ENCODE measurements at regions not wholly inside any gene's neighbourhood (a gene's known extent, or its start where the extent isn't known, plus 50 kb on each side); places are given as distances from the start of the nearest gene placed in this dataset.
"Not testable (repeated sequence)": the region's sequence is repeated elsewhere in the genome, so short reads cannot be mapped to it uniquely, and the experiment has no call there.

GRCh38 chr16:10256784-10257641 is 74.8 kb upstream of the GRIN2A start:
- H3K27me3 ChIP-seq (ENCODE audit: control insufficient read depth, extremely low read depth, insufficient read depth, low read length): no peaks in the 10 kb centered on the region
- H2AFZ ChIP-seq (ENCODE audit: control insufficient read depth, low read length): peak overlapping the region; percentile 4
- no peaks in the 10 kb centered on the region for H3K9me3 ChIP-seq (ENCODE audit: control insufficient read depth, low read depth, low read length)
- no peak for DNase-seq (ENCODE audit: low read depth, low spot score)
- dilution Hi-C loops (cut with MboI; ENCODE audit: extremely low pct_ligation_motif_present, low sequenced_read_pairs): no loop called here
- no peaks in the 10 kb centered on the region for H3K79me2 ChIP-seq (ENCODE audit: control insufficient read depth, insufficient read depth, low read length)
- no peaks in the 10 kb centered on the region for H3K36me3 ChIP-seq (ENCODE audit: control insufficient read depth in 2 of 2, extremely low read depth in 1 of 2, insufficient read depth in 2 of 2, low read length in 2 of 2)
- H4K20me1 ChIP-seq (ENCODE audit: control insufficient read depth, extremely low read depth, insufficient read depth, low read length): no peaks in the 10 kb centered on the region
- H3K4me1 ChIP-seq (ENCODE audit: control insufficient read depth, extremely low read depth, insufficient read depth, low read length): peaks cover 3% of the 10 kb centered on the region
- H3K4me3 ChIP-seq (ENCODE audit: control insufficient read depth in 2 of 3, extremely low read depth in 1 of 3, insufficient read depth in 2 of 3, low read depth in 1 of 3, low read length in 3 of 3): no peak overlapping the region
- H3K9ac ChIP-seq (ENCODE audit: control insufficient read depth, extremely low read depth, insufficient read depth, low read length): no peak overlapping the region
- no peaks in the 10 kb centered on the region for H3K9me1 ChIP-seq (ENCODE audit: control insufficient read depth, extremely low read depth, insufficient read depth, low read length)
- no peak for FAIRE-seq
- no peak overlapping the region for H3K4me2 ChIP-seq (ENCODE audit: control insufficient read depth, extremely low read depth, insufficient read depth, low read depth, low read length)
- no peak overlapping the region for H3K27ac ChIP-seq (ENCODE audit: control insufficient read depth, insufficient read depth, low read length)
- no peak for TF ChIP-seq EZH2 (IDR thresholded peaks at IDR 0.05; ENCODE audit: low read length)
- peak; percentile 77 to 92 (median 86) for TF ChIP-seq CTCF (optimal IDR thresholded peaks at IDR 0.05 in 1 of 3, IDR thresholded peaks at IDR 0.05 in 1 of 3, conservative IDR thresholded peaks at IDR 0.05 in 1 of 3; ENCODE audit: extremely low read depth in 1 of 3, insufficient read depth in 2 of 3, low read length in 3 of 3)

- H3K9me3 ChIP-seq (ENCODE audit: control insufficient read depth, low read depth, low read length); H4K20me1 ChIP-seq (ENCODE audit: control insufficient read depth, extremely low read depth, insufficient read depth, low read length); H3K4me2 ChIP-seq (ENCODE audit: control insufficient read depth, extremely low read depth, insufficient read depth, low read depth, low read length); H2AFZ ChIP-seq (ENCODE audit: control insufficient read depth, low read length); DNase-seq (ENCODE audit: low read depth, low spot score); H3K36me3 ChIP-seq (ENCODE audit: control insufficient read depth in 2 of 2, extremely low read depth in 1 of 2, insufficient read depth in 2 of 2, low read length in 2 of 2); H3K9ac ChIP-seq (ENCODE audit: control insufficient read depth, extremely low read depth, insufficient read depth, low read length); H3K27me3 ChIP-seq (ENCODE audit: control insufficient read depth, extremely low read depth, insufficient read depth, low read length); H3K4me1 ChIP-seq (ENCODE audit: control insufficient read depth, extremely low read depth, insufficient read depth, low read length); H3K4me3 ChIP-seq (ENCODE audit: control insufficient read depth in 2 of 3, extremely low read depth in 1 of 3, insufficient read depth in 2 of 3, low read depth in 1 of 3, low read length in 3 of 3); H3K27ac ChIP-seq (ENCODE audit: control insufficient read depth, insufficient read depth, low read length); dilution Hi-C loops (cut with MboI; ENCODE audit: extremely low pct_ligation_motif_present, low sequenced_read_pairs); H3K9me1 ChIP-seq (ENCODE audit: control insufficient read depth, extremely low read depth, insufficient read depth, low read length); FAIRE-seq; H3K79me2 ChIP-seq (ENCODE audit: control insufficient read depth, insufficient read depth, low read length): not testable (repeated sequence)
These were observed 75.5 kb upstream of the GRIN2A start for GRCh38 chr16:10257642-10258251.

- H4K20me1 ChIP-seq (ENCODE audit: control insufficient read depth, extremely low read depth, insufficient read depth, low read length); H3K9ac ChIP-seq (ENCODE audit: control insufficient read depth, extremely low read depth, insufficient read depth, low read length); H3K9me1 ChIP-seq (ENCODE audit: control insufficient read depth, extremely low read depth, insufficient read depth, low read length); H3K4me3 ChIP-seq (ENCODE audit: control insufficient read depth in 2 of 3, extremely low read depth in 1 of 3, insufficient read depth in 2 of 3, low read depth in 1 of 3, low read length in 3 of 3); H3K27me3 ChIP-seq (ENCODE audit: control insufficient read depth, extremely low read depth, insufficient read depth, low read length); DNase-seq (ENCODE audit: low read depth, low spot score); dilution Hi-C loops (cut with MboI; ENCODE audit: extremely low pct_ligation_motif_present, low sequenced_read_pairs); H3K4me1 ChIP-seq (ENCODE audit: control insufficient read depth, extremely low read depth, insufficient read depth, low read length); H3K36me3 ChIP-seq (ENCODE audit: control insufficient read depth in 2 of 2, extremely low read depth in 1 of 2, insufficient read depth in 2 of 2, low read length in 2 of 2); H3K9me3 ChIP-seq (ENCODE audit: control insufficient read depth, low read depth, low read length); H2AFZ ChIP-seq (ENCODE audit: control insufficient read depth, low read length); FAIRE-seq; H3K27ac ChIP-seq (ENCODE audit: control insufficient read depth, insufficient read depth, low read length); H3K79me2 ChIP-seq (ENCODE audit: control insufficient read depth, insufficient read depth, low read length); H3K4me2 ChIP-seq (ENCODE audit: control insufficient read depth, extremely low read depth, insufficient read depth, low read depth, low read length): not testable (repeated sequence)
These were observed 76.8 kb upstream of the GRIN2A start for GRCh38 chr16:10258930-10259603.

Data from keratinocyte (primary cell).